Endodermal cell (in vitro differentiated cells): ENCODE measurements at regions not wholly inside any gene's neighbourhood (a gene's known extent, or its start where the extent isn't known, plus 50 kb on each side); places are given as distances from the start of the nearest gene placed in this dataset.

ENCODE experiments used
- DNase-seq: peaks from one replicate; pipeline ENCODE4 v3.0.0-alpha.2; 2017
- H3K27ac ChIP-seq: 2 replicates; pipeline ENCODE4 v1.5.1; 2013; ENCODE audit warnings: mild to moderate bottlenecking, low read depth, low read length, moderate library complexity
- H3K27me3 ChIP-seq: 2 replicates; pipeline ENCODE4 v1.6.1; 2013; ENCODE audit warnings: mild to moderate bottlenecking, low read length, moderate library complexity; ENCODE audit not compliant: insufficient read depth, control insufficient read depth, poor library complexity, severe bottlenecking
- H3K36me3 ChIP-seq: 2 replicates; pipeline ENCODE4 v1.7.0; 2013; ENCODE audit warnings: mild to moderate bottlenecking, low read length, moderate library complexity; ENCODE audit not compliant: control insufficient read depth, insufficient read depth
- H3K4me1 ChIP-seq: one replicate; pipeline ENCODE4 v1.7.0; 2013; ENCODE audit warnings: low read length; ENCODE audit not compliant: control insufficient read depth, insufficient read depth
- H3K4me3 ChIP-seq: 2 replicates; pipeline ENCODE4 v1.5.1; 2013; ENCODE audit warnings: mild to moderate bottlenecking, low read length, moderate library complexity
- H3K9ac ChIP-seq: 2 replicates; pipeline ENCODE4 v1.6.1; 2013; ENCODE audit warnings: mild to moderate bottlenecking, low read length, moderate library complexity; ENCODE audit not compliant: poor library complexity, severe bottlenecking; ENCODE audit errors: extremely low read depth
- H3K9me3 ChIP-seq: 2 replicates; pipeline ENCODE4 v1.6.1; 2013; ENCODE audit warnings: mild to moderate bottlenecking, low read length, moderate library complexity; ENCODE audit not compliant: control insufficient read depth
- H3K27ac Mint-ChIP-seq: 2 replicates; pipeline ENCODE4 v1.8.0; 2020; ENCODE audit warnings: mixed read lengths
- H3K27me3 Mint-ChIP-seq: 2 replicates; pipeline ENCODE4 v1.8.0; 2021; ENCODE audit warnings: mild to moderate bottlenecking, mixed read lengths; ENCODE audit not compliant: insufficient read depth
- H3K36me3 Mint-ChIP-seq: 2 replicates; pipeline ENCODE4 v1.8.0; 2020; ENCODE audit warnings: low read depth, mixed read lengths
- H3K4me1 Mint-ChIP-seq: 2 replicates; pipeline ENCODE4 v1.8.0; 2020; ENCODE audit warnings: mixed read lengths
- H3K4me3 Mint-ChIP-seq: 2 replicates; pipeline ENCODE4 v1.8.0; 2020; ENCODE audit warnings: mild to moderate bottlenecking, moderate library complexity, mixed read lengths
- H3K9me3 Mint-ChIP-seq: 2 replicates; pipeline ENCODE4 v1.8.0; 2020; ENCODE audit warnings: mild to moderate bottlenecking, mixed read lengths
- WGBS, 2 experiments: methylation state at CpG; one replicate each; pipeline versions ENCODE4 v1.1.5 to v1.1.7; 2013; ENCODE audit warnings: missing lambda C conversion rate in 2 of 2, mixed read lengths in 1 of 2; ENCODE audit not compliant: insufficient coverage in 1 of 2, insufficient read length in 1 of 2; 5-methylcytosine and 5-hydroxymethylcytosine counted together
- TF ChIP-seq, protein P1 (sequence below): fragments of 200-600 bp; sonication (generic); conservative IDR thresholded peaks from 2 replicates; pipeline ENCODE4 v1.5.0; 2021; ENCODE audit warnings: antibody characterized with exemption, mild to moderate bottlenecking

DNA sequence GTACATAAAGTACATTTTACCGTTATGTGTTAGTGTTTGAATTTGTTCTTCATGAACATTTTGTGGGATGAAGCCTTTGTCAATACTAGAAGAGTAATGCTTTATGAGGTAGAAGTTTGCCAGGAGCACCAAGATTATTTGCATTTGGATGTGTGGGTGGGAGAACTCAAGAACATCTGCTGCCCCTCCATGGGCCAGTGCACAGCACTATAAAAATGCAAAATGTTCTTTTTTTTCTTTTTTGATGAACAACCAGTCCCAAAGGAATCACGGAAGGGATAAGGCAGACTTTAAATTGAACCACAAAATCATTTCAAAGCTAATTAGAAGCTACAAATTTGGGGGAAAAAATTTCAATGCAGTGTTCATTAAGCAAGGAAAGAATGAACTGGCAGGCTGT lies 300.3 kb upstream of the NWD2 start:
- Mint-ChIP-seq H3K4me3 (no peak overlapping the region), H3K36me3 (no peaks in the 10 kb centered on the region), H3K9me3 (no peaks in the 10 kb centered on the region), H3K27ac (no peak overlapping the region), H3K4me1 (no peaks in the 10 kb centered on the region), H3K27me3 (peaks cover 5% of the 10 kb centered on the region)
- Histone ChIP-seq H3K4me3 (no peak overlapping the region), H3K27ac (no peak overlapping the region), H3K36me3 (no peaks in the 10 kb centered on the region), H3K27me3 (no peaks in the 10 kb centered on the region), H3K4me1 (no peaks in the 10 kb centered on the region), H3K9ac (no peak overlapping the region), H3K9me3 (no peaks in the 10 kb centered on the region)
- 93% methylated on average over 2 of the region's 2 CpGs; no CpG with 5 or more reads in 1 of the 2 experiments for WGBS, 2 experiments
- TF ChIP-seq, protein P1, sequence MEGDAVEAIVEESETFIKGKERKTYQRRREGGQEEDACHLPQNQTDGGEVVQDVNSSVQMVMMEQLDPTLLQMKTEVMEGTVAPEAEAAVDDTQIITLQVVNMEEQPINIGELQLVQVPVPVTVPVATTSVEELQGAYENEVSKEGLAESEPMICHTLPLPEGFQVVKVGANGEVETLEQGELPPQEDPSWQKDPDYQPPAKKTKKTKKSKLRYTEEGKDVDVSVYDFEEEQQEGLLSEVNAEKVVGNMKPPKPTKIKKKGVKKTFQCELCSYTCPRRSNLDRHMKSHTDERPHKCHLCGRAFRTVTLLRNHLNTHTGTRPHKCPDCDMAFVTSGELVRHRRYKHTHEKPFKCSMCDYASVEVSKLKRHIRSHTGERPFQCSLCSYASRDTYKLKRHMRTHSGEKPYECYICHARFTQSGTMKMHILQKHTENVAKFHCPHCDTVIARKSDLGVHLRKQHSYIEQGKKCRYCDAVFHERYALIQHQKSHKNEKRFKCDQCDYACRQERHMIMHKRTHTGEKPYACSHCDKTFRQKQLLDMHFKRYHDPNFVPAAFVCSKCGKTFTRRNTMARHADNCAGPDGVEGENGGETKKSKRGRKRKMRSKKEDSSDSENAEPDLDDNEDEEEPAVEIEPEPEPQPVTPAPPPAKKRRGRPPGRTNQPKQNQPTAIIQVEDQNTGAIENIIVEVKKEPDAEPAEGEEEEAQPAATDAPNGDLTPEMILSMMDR: no peak
- no peak for DNase-seq

DNA sequence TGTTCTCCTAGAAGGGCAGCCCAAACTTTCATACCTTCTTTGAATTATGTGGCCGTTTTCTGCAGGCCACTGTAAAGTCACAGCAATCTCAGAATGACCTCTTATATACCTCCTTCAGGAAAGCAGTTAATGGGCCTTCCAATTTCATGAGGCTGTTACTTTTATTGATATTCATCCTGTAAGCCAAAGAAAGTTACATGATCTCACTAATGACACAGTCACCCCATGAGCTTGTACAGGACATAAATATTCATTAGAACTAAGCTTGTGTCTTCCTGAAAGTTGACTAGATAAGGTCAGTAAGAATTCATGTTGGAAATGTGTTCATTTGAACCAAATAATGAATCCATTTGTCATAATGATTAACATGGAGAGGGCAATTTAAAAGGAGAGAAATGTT lies 283.1 kb upstream of the NWD2 start:
- Mint-ChIP-seq H3K9me3 (no peaks in the 10 kb centered on the region), H3K27ac (no peak overlapping the region), H3K36me3 (no peaks in the 10 kb centered on the region), H3K27me3 (no peaks in the 10 kb centered on the region), H3K4me3 (no peak overlapping the region), H3K4me1 (no peaks in the 10 kb centered on the region)
- no peak overlapping the region for H3K27ac ChIP-seq
- no peaks in the 10 kb centered on the region for H3K27me3 ChIP-seq
- H3K4me3 ChIP-seq: no peak overlapping the region
- H3K36me3 ChIP-seq: no peaks in the 10 kb centered on the region
- no peak overlapping the region for H3K9ac ChIP-seq
- H3K9me3 ChIP-seq: no peaks in the 10 kb centered on the region
- DNase-seq: no peak
- TF ChIP-seq, protein P1: no peak
- no peaks in the 10 kb centered on the region for H3K4me1 ChIP-seq
- WGBS, 2 experiments: 97% methylated on average over 1 of the region's 1 CpG; no CpG with 5 or more reads in 1 of the 2 experiments

DNA sequence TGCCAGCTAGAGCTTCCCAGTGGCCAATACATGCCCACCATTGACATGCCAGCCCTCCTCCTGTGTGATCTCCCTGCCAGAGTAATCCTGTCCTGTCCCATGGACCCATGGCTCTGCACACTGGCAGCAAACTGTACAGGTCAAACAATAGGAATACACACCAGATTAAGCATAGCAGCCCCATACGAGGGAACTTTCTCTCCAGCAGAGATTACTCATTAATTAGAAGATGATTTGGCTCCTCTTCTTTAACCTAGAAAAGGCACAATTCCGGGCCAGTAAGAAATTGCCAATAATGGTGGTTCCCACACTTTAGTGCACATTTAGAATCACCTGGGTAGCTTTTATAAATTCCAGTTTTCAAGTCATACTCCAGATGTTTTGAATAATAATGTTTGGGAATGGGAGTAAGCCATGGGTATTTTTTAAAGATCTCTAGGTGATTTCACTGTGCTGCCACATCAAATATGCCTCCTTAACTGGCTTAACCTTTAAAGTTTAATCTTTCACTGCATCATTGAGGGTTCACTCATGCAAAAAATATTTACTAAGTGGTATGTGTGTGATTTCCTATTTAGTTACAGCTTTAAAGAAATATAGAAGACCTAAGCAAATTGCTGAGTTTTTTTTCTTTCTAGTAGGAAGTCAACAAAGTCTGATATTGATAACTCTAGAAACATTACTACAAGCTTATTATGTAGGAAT lies 277.6 kb upstream of the NWD2 start:
- H3K4me3 Mint-ChIP-seq: no peak overlapping the region
- TF ChIP-seq, protein P1: no peak
- peaks cover 4% of the 10 kb centered on the region for H3K9me3 Mint-ChIP-seq
- H3K27ac ChIP-seq: no peak overlapping the region
- no peaks in the 10 kb centered on the region for H3K27me3 Mint-ChIP-seq
- H3K4me1 ChIP-seq: peaks cover 2% of the 10 kb centered on the region
- H3K27me3 ChIP-seq: no peaks in the 10 kb centered on the region
- no peak for DNase-seq
- H3K9me3 ChIP-seq: peaks cover 20% of the 10 kb centered on the region
- no peaks in the 10 kb centered on the region for H3K36me3 ChIP-seq
- no peak overlapping the region for H3K4me3 ChIP-seq
- H3K9ac ChIP-seq: no peak overlapping the region
- peaks cover 11% of the 10 kb centered on the region for H3K4me1 Mint-ChIP-seq
- no peaks in the 10 kb centered on the region for H3K36me3 Mint-ChIP-seq
- whole genome bisulfite sequencing, 2 experiments: 88 to 89% methylated on average over 1 to 2 of the region's 2 CpGs
- no peak overlapping the region for H3K27ac Mint-ChIP-seq
